Ammon's horn (tissue), 1 donor: ENCODE measurements at regions not wholly inside any gene's neighbourhood (a gene's known extent, or its start where the extent isn't known, plus 50 kb on each side); places are given as distances from the start of the nearest gene placed in this dataset.
"Not testable (repeated sequence)": the region's sequence is repeated elsewhere in the genome, so short reads cannot be mapped to it uniquely, and the experiment has no call there.

ENCODE experiments used
- DNase-seq: peaks from one replicate; pipeline ENCODE4 v3.0.0-alpha.2; 2016; ENCODE audit warnings: low spot score

DNA sequence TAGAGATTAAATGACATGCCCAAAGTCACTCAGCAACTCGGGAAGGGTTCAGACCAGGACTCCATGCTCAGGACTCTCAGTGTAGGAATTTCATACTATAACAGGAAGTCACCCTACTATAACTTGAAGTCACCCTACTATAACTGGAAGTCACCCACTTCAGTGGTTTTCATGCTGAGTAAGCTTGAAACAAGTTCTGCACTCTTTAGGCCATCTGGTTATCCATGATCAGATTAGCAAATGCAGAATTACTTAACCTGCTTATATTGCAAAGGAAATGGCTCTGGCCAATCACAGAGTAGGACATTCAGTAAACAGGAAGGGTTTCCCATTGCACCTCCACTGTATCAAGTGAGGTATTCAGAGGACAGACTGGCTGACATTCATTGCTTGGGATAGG lies 1240.4 kb downstream of the GATA3 start:
- DNase-seq: no peak

DNA sequence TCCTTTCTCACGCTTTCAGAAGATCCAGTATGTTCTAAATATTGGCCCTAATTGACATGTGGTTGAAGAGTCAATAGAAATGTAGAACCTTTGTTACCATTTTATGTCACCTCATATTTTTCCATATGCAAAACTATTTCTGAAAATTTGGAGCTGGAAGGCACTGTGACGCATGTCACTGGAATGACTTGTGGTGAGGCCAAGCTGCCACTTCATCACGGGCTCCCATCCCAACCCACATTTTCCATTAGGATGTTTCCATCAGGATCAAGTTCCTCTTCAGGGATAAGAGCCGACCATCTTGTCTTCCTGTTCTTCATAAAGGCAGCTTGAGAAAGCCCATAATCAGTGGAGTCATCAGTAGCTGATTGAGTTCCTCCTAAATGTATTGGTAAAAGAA lies 1241.7 kb downstream of the GATA3 start:
- no peak for DNase-seq

DNA sequence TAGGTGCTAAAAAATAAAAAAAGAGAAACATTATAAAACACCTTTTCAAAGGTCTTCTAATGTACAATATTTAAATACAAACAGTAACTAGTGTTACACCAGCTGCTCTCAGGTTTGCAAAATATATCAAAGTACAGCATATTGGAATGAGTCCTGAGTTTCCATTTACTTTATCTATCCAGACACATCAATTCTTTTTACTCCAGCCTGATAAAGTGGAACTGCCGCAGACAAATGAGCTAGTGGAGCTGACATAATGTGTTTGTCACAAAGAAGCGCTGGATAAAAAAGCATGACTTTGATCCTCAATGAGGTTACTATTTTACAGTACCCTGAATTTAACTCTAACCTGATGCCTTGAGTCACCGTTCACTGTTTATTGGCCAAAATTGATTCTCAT lies 1243.1 kb downstream of the GATA3 start:
- no peak for DNase-seq

DNA sequence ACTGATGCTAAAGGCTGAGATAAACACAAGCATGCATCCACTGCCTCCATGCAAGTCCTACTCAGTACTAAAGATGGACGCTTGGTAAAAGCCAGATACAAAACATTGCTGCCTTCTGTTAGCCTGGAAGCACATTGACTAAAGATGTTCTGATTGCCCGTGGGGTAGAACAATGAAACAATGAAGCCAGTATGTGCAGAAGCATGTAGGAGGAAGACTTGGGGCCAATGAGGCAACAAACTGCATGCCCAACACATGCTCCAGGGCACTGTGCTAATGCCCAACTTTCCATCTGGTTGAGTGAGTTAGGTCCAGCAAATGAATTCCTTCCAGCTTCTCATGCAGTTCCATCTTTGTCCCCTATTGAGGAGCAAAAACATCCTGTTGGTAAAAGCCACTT lies 1245.5 kb downstream of the GATA3 start:
- peak; percentile 22 for DNase-seq

DNA sequence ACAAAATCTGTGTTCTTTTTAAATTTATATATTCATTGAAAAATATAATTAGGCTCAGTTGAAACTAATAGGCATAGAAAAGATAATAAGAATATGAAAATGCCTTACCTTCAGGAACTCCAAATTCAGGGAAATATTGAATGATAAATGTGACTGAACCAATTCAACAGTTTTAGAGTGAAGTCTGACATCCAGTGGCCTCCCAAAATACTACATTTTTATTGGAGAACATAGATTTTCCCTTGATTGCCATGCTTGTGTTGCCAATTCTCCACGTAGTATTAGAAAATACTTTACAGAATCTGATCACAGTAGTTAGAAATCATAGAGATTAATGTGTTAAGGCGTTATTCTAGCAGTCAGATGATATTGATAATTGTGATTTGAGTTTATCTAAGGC lies 1246.7 kb downstream of the GATA3 start:
- DNase-seq: peak; percentile 28

DNA sequence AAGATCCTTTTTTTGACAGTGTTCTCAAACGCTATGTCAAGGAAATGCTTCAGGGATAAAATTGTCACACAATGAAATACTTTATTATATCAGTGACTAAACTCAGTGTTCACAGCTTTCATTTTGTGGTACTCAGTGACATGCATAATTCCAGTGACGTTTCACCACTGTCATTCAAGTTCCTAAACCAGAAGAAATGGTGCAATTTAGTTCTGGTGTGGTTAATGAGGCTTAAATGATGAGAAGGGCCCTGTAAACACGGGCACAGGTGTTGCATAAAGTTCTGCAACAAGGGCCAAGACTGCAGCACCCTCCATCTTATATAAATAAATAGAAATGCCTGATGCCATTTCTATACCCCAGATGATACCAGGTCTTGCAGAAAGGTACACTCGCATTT lies 1247.1 kb downstream of the GATA3 start:
- DNase-seq: no peak

DNA sequence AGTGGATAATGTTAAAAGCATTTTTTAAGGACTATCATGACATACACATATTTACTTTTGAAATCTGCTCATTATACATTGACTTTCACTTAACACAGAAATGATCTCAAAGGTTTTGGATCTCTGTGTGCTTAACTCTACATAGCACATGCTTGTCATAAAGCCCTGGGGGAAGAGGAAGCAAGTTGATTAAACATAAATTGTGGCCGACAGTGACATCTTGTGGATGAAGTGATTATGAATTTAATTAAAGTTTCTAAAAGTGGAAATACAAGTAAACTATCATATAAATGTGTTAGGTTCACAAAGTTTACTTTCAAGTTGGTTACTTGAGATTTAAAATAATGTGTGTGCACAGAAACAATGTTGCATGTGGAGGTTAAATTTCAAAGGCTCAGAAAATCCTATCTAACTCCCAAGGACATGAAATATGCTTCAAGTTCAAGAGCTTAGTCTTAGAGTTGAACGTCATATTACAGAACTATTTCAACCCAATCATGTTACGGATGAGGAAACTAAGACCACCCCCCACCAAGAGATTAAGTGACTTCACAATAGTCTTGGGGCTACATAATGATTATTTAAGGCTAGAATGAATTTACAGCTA lies 1247.8 kb downstream of the GATA3 start:
- peak; percentile 69 for DNase-seq

DNA sequence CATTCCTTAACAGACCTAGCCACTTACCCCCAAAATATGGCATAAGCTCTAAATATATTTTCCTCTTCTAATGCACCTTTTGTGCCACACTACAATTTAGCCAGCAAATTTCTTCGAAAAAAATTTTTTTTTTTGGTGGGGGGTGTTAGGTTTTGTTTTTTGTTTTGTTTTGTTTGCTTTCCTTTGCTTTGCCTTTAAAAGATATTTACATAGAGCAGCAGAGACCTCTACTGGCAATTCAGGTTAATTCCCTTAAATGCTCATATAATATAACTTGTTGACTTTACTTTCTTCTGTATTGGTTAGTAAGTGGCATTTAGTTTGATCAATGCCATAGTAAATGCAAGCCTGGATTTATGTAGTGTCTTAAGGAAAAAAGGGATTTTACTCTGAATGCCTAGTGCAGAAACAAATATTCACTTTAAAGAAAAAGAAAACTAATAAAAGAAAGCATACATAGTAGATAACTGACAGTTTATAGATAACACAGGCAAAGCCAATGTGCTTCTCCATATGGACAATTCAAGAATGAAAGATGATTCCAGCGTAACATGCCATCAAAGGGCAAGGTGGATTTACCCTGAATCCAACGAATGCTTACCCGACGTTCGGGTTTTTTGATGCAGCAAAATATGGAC lies 1250.6 kb downstream of the GATA3 start:
- peak; percentile 17 for DNase-seq

DNA sequence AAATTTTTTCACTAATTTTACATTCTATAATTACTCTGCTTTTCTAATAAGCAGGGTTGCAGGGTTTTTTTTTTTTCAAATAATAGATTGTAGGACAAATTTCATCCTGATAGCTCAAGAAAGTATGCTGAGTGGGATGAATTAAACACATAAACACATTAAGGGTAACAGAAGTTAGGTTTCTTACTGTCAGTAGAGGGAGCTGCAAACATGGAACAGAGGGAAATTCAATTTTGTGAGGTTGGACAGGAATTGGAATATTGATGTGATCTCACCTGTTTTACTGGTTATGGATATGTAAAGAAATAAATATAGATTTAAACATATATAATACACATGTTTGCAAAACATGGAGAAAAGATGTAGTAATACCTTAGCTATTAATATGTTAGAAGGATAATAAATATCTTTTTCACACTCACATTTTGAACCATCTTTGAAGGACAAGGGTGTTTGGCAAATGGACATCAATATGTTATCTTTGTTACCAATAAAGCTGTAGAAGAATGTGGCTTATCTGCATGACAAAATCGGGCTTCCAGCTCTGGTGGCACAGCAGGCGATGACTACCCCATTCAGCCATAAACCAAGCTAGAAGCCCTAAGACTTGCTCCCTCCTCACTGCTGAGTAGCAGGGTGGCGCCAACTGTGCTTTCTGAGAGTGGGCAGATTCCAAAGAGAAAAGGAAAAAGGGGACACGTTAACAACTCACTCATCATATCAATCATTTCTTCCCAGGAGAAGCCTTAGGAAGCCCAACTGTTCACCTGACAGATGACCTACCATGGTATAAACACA lies 1257.4 kb downstream of the GATA3 start:
- no peak for DNase-seq

DNA sequence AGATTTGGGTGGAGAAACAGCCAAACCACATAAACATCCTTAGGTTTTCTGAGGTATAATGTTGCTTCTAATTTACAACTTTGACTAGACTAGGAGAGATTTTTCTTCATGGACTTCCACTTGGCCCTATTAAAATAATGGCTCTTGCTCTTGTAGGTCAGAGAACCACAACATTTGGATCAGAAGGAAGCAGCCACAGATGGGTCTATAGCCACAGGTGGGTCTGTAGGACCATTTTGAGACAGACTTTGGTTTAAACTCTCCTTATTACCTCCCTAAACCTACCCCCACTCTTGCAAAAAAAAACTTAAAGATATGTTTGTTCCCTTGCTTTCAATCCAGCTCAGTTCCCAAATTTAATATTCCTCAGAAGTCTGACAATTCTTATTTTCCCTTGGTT lies 1260.8 kb downstream of the GATA3 start:
- DNase-seq: no peak

DNA sequence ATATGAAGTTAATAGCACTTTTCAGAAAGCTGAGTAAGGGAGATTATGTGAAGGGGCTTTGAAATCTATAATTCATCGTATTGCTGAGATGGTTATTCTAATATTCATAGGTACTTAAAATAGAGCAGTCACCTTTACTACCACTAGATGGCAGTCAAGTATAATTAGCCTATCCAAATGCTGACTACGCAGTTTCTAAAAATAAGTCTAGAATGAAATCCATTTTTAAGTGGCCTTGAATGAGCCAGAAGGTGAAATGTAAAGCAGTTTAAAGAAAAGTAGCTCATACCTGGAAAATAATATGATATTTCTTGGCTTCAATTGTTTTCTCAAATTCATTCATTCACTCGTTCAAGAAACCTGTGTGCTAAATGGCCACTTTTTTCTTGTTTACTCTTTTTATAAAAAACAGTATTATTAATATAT lies 1277.1 kb downstream of the GATA3 start:
- peak; percentile 34 for DNase-seq

DNA sequence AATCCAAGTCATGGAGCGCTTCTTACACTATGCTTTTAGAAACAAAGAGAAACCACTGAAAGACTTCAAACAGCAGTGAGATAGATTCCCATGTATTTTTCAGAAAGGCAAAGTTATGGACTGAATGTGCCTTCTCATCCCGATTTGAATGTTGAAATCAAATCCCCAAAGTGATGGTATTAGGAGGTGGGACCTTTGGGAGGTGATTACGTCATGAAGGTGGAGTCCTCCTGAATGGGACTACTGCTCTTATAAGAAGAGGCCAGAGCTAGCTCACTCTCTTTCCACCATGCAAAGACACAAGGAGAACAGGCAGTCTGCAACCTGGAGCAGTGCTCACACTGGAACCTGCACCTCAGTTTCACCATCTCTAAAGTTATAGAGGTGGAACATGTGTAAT lies 1279.8 kb downstream of the GATA3 start:
- DNase-seq: no peak

DNA sequence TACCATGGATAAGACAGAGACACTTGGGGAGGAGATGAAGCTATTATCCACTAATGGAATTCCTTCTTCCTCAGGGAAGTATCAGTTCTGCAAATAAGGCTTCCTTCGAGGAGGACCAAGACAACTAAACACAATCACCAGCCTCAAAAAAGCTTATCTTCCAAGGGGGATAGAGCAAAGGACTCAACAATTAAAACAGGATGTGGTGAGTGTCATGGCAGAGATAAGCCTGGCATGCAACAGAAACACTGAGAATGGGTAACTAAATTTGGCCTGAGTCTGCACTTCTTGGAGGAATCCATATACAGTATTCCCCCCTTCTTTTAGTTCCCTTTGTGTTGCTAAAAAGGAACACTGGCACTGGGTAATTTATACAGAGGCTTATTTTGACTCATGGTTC lies 1285.2 kb downstream of the GATA3 start:
- no peak for DNase-seq

DNA sequence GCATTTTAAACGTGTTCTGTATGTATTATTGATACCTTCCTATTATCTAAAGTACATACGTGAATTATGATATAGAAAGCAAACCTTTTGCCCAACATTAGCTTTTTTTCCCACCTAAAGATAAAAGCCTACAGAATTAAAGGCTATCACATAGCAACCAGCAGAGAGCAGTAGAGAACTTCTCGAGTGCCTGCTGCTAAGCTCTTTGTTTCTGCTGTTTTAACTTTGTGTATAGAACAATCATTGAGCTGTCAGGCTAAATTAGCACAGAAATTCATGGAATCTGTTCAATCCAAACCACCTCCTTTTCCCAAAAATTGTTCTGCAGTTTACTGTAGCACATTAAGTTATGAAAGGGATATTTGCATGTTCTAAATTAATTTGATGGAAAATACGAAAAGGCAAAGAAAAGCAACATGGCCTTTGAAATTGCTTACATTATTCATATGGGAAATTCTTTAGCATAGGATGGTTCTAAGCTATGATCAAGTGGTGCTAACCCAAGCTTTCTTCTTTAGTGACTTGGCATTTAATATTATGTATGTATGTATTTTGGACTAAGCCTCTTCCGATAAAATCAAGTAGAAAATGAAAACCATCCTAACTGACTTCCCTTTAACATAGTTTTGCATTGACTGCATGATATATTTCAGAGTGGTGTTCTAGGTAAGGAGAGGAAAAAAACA lies 1288.5 kb downstream of the GATA3 start:
- DNase-seq: peak; percentile 69

DNA sequence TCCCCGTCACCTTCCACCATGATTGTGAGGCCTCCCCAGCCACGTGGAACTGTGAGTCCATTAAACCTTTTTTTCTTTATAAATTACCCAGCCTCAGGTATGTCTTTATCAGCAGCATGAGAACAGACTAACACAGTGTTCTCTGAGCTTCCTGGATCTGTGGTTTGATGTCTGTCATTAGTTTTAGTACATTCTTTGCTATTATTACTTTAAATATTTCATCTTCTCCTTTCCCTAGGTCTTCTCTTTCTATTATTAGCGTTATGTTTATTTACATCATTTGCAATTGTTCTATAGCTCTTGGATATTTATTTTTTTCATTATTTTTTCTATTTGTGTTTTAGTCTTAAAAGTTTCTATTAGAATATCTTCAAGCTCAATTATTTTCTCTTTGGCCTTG lies 1293.4 kb downstream of the GATA3 start:
- not testable (repeated sequence) for DNase-seq

DNA sequence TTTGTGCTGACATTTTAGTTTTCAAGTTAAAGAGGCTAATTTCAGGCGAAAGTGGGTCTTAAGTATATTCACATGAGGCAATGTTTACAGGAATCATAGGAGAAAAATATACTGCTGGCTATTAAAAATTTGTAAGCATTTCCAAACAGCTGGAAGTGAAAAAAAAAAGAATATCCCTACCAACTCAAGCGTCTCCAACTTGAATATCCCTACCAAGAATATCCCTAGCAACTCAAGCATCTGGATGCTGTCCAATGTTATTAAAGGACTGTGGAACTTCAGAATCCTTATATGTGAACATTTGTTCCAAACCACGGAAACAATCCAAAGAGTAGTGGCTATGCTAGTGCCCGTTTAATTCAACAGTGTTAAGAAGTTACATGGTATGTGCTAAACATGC lies 1303.0 kb downstream of the GATA3 start:
- DNase-seq: no peak

DNA sequence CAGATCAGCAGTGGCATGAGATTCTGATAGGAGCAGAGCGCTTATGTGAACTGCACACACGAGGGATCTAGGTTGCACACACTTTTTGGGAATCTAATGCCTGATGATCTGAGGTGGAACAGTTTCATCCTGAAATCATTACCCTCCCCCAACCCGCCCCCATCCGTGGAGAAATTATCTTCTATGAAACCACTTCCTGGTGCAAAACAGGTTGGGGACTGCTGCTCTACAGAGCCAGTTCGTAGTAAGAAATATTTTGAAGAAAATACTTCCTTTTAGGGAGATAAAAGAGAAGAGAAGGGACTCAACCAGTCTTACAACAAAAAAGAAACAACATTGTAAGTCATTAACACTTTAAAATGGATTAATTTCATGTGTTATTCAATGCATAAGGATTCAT lies 1308.2 kb downstream of the GATA3 start:
- no peak for DNase-seq

DNA sequence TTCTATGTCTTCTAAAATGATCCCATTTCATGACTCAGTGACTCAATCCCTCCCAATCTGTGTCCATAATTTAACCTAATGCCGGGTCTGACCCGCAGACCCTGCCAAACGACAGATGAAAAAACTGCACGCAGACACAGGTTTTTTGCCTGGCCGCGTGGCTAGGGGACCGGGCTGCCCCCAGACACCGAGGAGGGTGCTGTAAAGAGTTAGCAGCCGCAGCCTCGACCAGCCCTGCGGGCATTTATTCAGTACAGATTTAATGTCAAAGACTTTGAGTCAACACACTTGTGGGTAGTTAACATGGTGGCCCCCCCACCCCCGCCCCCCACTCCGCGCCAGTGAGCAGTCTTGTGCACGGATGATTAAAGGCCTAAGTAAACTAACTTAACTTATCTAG lies 1324.7 kb downstream of the GATA3 start:
- DNase-seq: no peak

DNA sequence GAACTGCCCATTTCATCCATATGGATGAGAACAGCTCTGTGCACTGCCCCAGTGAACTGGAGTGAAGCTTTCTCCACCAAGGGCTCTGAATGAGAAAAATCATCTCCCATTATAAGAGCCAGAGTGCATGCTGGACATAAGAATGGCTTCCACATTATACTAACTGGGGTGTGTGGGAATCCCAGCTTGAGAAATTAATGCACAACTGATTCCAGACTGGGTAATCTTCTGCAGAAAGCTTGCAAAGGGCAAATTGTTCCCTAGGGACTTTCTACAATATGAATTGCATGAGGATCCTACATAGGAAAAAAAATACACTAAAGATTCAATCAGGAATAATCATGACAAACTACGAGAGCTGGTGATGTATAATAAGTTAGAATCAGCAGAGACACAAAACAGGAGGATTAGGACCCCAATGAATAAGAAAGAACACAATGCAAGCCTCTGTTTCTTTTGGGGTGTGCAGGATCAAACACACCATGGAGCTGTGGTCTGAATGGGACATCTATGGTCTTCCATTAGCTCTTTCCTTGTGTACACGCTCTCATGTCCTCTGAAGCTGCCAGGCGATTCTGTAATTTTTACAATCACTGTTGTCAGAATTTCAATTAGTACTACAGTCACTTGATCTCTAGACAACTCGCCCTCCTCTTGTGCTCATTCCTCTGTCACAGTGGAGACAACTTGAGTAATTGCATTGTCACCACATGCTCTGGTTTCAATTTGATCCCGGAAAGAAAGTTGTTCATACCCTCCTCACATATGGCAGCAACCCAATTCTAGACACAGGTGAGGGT lies 1327.4 kb downstream of the GATA3 start:
- DNase-seq: no peak

DNA sequence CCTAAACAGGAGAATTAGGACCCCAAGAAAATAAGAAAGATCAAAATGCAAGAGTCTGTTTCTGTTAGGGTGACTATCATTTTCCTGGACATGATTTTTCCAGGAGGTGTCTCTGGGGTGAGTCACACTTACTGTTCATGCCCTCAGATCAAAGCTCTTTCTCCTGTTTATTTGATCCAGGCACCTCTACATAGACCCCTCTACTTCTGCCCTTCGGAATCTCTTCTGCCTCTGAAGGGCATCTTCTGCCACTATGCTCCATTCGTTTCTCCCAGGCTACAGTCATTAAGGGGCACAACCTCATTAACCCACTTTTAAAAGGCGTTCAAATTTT lies 1328.0 kb downstream of the GATA3 start:
- DNase-seq: no peak

DNA sequence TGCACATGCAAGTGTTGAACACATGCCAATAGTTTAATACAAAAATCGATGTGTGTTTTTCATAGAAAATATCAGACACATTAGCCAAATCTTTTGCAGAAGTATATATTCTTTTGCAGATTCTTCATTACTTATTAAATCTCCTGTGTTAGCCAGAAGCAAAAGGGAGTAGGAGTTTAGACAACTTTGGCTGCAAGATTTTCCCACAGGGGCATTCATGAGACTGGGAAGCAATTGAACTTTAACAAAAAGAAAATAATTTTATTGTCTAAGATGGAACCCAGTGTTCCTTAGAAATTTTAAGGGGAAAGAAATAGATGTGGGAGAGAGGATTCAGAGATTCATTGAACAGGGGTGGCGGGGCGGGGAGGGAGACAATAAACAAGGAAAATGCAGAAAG lies 1336.0 kb downstream of the GATA3 start:
- no peak for DNase-seq
